SK-N-SH treated with all-trans-retinoic acid at 6 μM for 48 hours (cell line): ENCODE measurements at regions not wholly inside any gene's neighbourhood (a gene's known extent, or its start where the extent isn't known, plus 50 kb on each side); places are given as distances from the start of the nearest gene placed in this dataset.

Experiments used
- ATAC-seq: fragments of 200-7000 bp; cut with Tn5 transposase; 3 replicates; pipeline ENCODE4 v1.9.1; 2020; ENCODE audit warnings: mild to moderate bottlenecking, moderate library complexity
- ARNTL ChIP-seq: fragments of 450-650 bp; formaldehyde crosslinking; IDR thresholded peaks from 2 replicates; pipeline ENCODE4 v1.5.0; 2020; ENCODE audit warnings: low read depth, mild to moderate bottlenecking, moderate library complexity, borderline replicate concordance
- CREB5 ChIP-seq: fragments of 250-450 bp; sonication (Bioruptor Pico); IDR thresholded peaks from 2 replicates; pipeline ENCODE4 v1.5.1; 2020; ENCODE audit warnings: low read depth, mild to moderate bottlenecking, moderate library complexity
- CSDC2 ChIP-seq: fragments of 250-450 bp; sonication (Bioruptor Pico); IDR thresholded peaks from 2 replicates; pipeline ENCODE4 v1.5.0; 2020; ENCODE audit warnings: mild to moderate bottlenecking, moderate library complexity
- ESRRG ChIP-seq: fragments of 250-450 bp; sonication (Bioruptor Pico); IDR thresholded peaks from 2 replicates; pipeline ENCODE4 v1.6.1; 2021; ENCODE audit warnings: mild to moderate bottlenecking
- GLIS3 ChIP-seq: fragments of 250-450 bp; sonication (Bioruptor Pico); IDR thresholded peaks from 2 replicates; pipeline ENCODE4 v1.5.0; 2020; ENCODE audit warnings: mild to moderate bottlenecking, moderate library complexity
- OSR1 ChIP-seq: fragments of 250-450 bp; sonication (Bioruptor Pico); IDR thresholded peaks from 2 replicates; pipeline ENCODE4 v1.8.0; 2022; ENCODE audit warnings: moderate library complexity, mild to moderate bottlenecking, inconsistent platforms
- PPARA ChIP-seq: fragments of 250-450 bp; sonication (Bioruptor Pico); IDR thresholded peaks from 2 replicates; pipeline ENCODE4 v1.5.0; 2020; ENCODE audit warnings: mild to moderate bottlenecking, borderline replicate concordance
- RARB ChIP-seq: fragments of 250-450 bp; sonication (Bioruptor Pico); IDR thresholded peaks from 2 replicates; pipeline ENCODE4 v1.8.0; 2021; ENCODE audit warnings: mild to moderate bottlenecking, moderate library complexity
- SNAI2 ChIP-seq: fragments of 250-450 bp; sonication (Bioruptor Pico); IDR thresholded peaks from 2 replicates; pipeline ENCODE4 v1.5.0; 2020; ENCODE audit warnings: mild to moderate bottlenecking, moderate library complexity
- TCF4 ChIP-seq: fragments of 250-450 bp; sonication (Bioruptor Pico); IDR thresholded peaks from 2 replicates; pipeline ENCODE4 v1.8.0; 2021; ENCODE audit warnings: mild to moderate bottlenecking, moderate library complexity, borderline replicate concordance
- TOX ChIP-seq: fragments of 250-450 bp; sonication (Bioruptor Pico); IDR thresholded peaks from 2 replicates; pipeline ENCODE4 v1.8.0; 2021; ENCODE audit warnings: mild to moderate bottlenecking, moderate library complexity, borderline replicate concordance
- ZC3H10 ChIP-seq: fragments of 250-450 bp; sonication (Bioruptor Pico); IDR thresholded peaks from 2 replicates; pipeline ENCODE4 v1.5.1; 2021; ENCODE audit warnings: mild to moderate bottlenecking, moderate library complexity
- ZFP30 ChIP-seq: fragments of 450-650 bp; formaldehyde crosslinking; IDR thresholded peaks from 2 replicates; pipeline ENCODE4 v1.5.0; 2022; ENCODE audit warnings: mild to moderate bottlenecking, moderate library complexity
- ZNF565 ChIP-seq: fragments of 450-650 bp; formaldehyde crosslinking; conservative IDR thresholded peaks from 2 replicates; pipeline ENCODE4 v1.5.0; 2020; ENCODE audit warnings: low read depth, mild to moderate bottlenecking, moderate library complexity
- ZNF70 ChIP-seq: fragments of 450-650 bp; formaldehyde crosslinking; IDR thresholded peaks from 2 replicates; pipeline ENCODE4 v1.5.0; 2020; ENCODE audit warnings: mild to moderate bottlenecking, moderate library complexity
- ZNF8 ChIP-seq: fragments of 450-650 bp; formaldehyde crosslinking; IDR thresholded peaks from 2 replicates; pipeline ENCODE4 v1.5.0; 2020; ENCODE audit warnings: mild to moderate bottlenecking, moderate library complexity
- TF ChIP-seq, protein P1 (sequence below): fragments of 250-450 bp; sonication (Bioruptor Pico); IDR thresholded peaks from 2 replicates; pipeline ENCODE4 v1.5.0; 2020; ENCODE audit warnings: mild to moderate bottlenecking, moderate library complexity
- TF ChIP-seq, protein P2 (sequence below): fragments of 250-450 bp; sonication (Bioruptor Pico); IDR thresholded peaks from 2 replicates; pipeline ENCODE4 v1.8.0; 2020; ENCODE audit warnings: mild to moderate bottlenecking, moderate library complexity, borderline replicate concordance

DNA sequence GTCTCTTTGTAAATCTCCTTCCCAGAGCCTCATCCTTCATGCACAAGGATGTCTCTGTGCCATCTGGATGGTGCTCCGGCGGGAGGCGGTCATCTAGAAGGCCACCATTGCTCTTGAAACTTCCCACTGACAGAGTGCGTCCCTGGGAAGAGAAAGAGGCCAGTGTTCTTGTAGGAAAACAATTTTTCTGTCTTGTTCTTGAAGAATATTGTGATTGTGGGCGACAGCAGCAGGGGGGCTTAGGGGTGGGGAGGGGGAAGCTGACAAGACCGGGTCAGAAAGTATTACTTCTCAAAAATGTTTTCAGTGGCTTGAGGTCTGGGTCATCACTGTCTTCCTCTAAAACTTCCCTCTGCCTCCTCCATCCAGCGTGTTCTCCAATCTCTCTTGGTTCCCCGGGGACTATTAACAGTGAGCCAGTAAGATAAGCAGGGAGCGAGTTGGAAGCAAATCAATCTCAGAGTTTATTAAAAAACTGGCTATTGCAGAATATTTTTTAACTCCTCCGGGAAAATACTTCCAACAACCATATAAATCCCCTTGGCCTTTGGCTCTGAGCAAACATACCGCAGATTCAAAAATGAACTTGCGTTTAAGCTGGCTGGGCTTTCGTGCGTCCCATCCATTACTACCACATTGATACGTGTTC, 597.8 kb upstream of the MGMT start:
- no peak for ATAC-seq
- TF ChIP-seq ZNF565 (CRISPR knock-in tag) (no peak), ESRRG (CRISPR knock-in tag) (no peak), TCF4 (CRISPR knock-in tag) (no peak), ARNTL (CRISPR knock-in tag) (no peak), ZNF8 (CRISPR knock-in tag) (no peak), OSR1 (CRISPR knock-in tag) (no peak), CSDC2 (CRISPR knock-in tag) (no peak), ZC3H10 (CRISPR knock-in tag) (no peak)
- TF ChIP-seq, protein P1, sequence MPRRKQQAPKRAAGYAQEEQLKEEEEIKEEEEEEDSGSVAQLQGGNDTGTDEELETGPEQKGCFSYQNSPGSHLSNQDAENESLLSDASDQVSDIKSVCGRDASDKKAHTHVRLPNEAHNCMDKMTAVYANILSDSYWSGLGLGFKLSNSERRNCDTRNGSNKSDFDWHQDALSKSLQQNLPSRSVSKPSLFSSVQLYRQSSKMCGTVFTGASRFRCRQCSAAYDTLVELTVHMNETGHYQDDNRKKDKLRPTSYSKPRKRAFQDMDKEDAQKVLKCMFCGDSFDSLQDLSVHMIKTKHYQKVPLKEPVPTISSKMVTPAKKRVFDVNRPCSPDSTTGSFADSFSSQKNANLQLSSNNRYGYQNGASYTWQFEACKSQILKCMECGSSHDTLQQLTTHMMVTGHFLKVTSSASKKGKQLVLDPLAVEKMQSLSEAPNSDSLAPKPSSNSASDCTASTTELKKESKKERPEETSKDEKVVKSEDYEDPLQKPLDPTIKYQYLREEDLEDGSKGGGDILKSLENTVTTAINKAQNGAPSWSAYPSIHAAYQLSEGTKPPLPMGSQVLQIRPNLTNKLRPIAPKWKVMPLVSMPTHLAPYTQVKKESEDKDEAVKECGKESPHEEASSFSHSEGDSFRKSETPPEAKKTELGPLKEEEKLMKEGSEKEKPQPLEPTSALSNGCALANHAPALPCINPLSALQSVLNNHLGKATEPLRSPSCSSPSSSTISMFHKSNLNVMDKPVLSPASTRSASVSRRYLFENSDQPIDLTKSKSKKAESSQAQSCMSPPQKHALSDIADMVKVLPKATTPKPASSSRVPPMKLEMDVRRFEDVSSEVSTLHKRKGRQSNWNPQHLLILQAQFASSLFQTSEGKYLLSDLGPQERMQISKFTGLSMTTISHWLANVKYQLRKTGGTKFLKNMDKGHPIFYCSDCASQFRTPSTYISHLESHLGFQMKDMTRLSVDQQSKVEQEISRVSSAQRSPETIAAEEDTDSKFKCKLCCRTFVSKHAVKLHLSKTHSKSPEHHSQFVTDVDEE: no peak
- TF ChIP-seq, all 23 proteins: peak for 0

GRCh38 chr10:128870830-128871597, 596.0 kb upstream of the MGMT start:
- no peak for ATAC-seq
- TF ChIP-seq ESRRG (CRISPR knock-in tag) (no peak), TOX (no peak), ZNF70 (no peak), SNAI2 (CRISPR knock-in tag) (no peak), OSR1 (CRISPR knock-in tag) (no peak), CREB5 (no peak), TCF4 (CRISPR knock-in tag) (no peak), ZC3H10 (CRISPR knock-in tag) (no peak), RARB (CRISPR knock-in tag) (no peak), ZFP30 (CRISPR knock-in tag) (no peak)

DNA sequence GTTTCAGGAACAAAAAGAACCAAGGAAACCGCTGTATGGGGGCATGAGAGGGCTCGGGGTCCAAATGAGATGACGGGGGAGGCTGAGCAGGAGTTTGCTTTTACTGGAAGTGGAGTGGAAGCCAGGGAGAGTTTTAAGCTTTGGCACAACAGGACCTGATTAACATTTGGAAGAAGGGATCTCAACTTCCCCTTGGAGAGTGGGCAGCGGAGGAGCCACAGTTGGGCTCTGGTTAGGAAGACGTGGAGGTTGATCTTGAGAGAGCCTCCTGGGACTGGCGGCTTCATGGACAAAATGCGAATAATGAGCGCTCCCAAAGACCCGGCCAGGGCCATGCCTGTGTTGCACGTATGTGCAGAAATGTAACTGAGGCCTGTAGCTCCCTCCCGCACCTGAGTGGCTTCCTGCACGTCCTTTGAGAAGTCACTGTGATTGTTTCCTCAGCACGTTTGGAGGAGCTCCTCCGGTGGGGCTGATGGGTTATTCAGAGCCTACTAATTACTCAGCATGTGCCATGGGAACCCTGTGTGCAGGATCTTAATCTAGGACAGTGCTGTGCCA, 595.3 kb upstream of the MGMT start:
- TF ChIP-seq GLIS3 (no peak), ARNTL (CRISPR knock-in tag) (no peak), CSDC2 (CRISPR knock-in tag) (no peak), TOX (no peak), CREB5 (no peak)
- TF ChIP-seq, protein P2, sequence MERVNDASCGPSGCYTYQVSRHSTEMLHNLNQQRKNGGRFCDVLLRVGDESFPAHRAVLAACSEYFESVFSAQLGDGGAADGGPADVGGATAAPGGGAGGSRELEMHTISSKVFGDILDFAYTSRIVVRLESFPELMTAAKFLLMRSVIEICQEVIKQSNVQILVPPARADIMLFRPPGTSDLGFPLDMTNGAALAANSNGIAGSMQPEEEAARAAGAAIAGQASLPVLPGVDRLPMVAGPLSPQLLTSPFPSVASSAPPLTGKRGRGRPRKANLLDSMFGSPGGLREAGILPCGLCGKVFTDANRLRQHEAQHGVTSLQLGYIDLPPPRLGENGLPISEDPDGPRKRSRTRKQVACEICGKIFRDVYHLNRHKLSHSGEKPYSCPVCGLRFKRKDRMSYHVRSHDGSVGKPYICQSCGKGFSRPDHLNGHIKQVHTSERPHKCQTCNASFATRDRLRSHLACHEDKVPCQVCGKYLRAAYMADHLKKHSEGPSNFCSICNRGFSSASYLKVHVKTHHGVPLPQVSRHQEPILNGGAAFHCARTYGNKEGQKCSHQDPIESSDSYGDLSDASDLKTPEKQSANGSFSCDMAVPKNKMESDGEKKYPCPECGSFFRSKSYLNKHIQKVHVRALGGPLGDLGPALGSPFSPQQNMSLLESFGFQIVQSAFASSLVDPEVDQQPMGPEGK (CRISPR knock-in tag): no peak
- no peak for ATAC-seq

DNA sequence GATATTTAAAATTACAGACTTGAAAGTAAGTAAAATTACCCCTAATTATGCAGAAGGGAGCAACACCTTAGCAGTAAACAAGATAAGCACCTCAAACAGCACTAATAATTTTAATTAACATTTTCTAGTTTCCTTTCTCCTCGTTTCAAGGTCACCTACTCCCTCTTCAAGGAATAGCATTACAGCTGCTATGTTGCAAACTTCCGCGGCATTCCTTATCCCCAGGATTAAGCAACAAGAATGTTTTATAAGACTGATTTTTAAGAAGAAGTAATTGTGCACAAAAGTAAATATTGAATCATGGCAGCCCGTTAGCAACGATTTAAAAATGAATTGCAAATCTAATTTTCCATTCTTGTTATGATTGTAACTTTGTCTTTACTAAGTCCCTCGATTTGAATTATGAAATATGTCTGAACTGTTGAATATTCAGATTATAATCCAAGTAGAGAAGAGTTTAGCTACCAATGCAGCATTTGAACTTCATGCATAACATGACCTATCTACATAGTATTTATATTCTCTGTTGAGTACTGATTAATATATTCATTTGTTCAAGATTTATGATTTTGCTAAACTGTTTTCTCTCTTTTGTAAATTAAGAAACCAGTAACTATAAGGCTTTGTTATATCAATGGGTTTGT, 593.5 kb upstream of the MGMT start:
- ATAC-seq: no peak
- TF ChIP-seq ZNF8 (CRISPR knock-in tag) (no peak), CREB5 (no peak), TCF4 (CRISPR knock-in tag) (no peak), TOX (no peak), OSR1 (CRISPR knock-in tag) (no peak), ZNF70 (no peak), PPARA (CRISPR knock-in tag) (no peak), RARB (CRISPR knock-in tag) (no peak), ZFP30 (CRISPR knock-in tag) (no peak), CSDC2 (CRISPR knock-in tag) (no peak), GLIS3 (no peak)
- TF ChIP-seq, protein P1: no peak
